ENCODE measurements at regions not wholly inside any gene's neighbourhood (a gene's known extent, or its start where the extent isn't known, plus 50 kb on each side); places are given as distances from the start of the nearest gene placed in this dataset.

DNA sequence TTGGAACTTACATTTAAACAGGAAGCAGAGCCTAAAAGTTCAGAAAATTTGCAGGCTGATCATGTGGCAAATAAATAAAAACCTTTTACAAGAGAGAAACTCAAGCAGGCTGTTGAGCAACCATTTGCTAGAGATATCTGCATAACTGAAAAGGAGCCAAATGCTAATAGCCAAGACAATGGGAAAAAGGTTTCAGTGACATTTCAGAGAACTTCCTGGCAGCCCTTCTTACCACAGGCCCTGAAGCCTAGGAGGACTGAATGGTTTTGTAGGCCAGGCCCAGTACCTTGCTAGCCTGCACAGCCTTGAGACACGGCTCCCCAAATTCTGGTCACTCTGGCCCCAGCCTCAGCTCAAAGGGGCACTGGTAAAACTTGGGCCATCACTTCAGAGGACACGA, 945.1 kb downstream of the ADGRL3 start:
- TF ChIP-seq, protein P1, sequence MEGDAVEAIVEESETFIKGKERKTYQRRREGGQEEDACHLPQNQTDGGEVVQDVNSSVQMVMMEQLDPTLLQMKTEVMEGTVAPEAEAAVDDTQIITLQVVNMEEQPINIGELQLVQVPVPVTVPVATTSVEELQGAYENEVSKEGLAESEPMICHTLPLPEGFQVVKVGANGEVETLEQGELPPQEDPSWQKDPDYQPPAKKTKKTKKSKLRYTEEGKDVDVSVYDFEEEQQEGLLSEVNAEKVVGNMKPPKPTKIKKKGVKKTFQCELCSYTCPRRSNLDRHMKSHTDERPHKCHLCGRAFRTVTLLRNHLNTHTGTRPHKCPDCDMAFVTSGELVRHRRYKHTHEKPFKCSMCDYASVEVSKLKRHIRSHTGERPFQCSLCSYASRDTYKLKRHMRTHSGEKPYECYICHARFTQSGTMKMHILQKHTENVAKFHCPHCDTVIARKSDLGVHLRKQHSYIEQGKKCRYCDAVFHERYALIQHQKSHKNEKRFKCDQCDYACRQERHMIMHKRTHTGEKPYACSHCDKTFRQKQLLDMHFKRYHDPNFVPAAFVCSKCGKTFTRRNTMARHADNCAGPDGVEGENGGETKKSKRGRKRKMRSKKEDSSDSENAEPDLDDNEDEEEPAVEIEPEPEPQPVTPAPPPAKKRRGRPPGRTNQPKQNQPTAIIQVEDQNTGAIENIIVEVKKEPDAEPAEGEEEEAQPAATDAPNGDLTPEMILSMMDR (optimal IDR thresholded peaks at IDR 0.05 in 1 of 3, IDR thresholded peaks at IDR 0.05 in 1 of 3, conservative IDR thresholded peaks at IDR 0.05 in 1 of 3; ENCODE audit: extremely low read depth in 1 of 3, insufficient read depth in 2 of 3, low read length in 3 of 3), result no peak
- no peak for TF ChIP-seq EZH2 (IDR thresholded peaks at IDR 0.05; ENCODE audit: low read length)

Measured in keratinocyte (primary cell).